Suprapubic skin (tissue), 4 donors: ENCODE measurements at regions not wholly inside any gene's neighbourhood (a gene's known extent, or its start where the extent isn't known, plus 50 kb on each side); places are given as distances from the start of the nearest gene placed in this dataset.

ENCODE experiments used
- DNase-seq, 2 donors: peaks; one replicate each; pipeline ENCODE4 v3.0.0-alpha.2; 2019; ENCODE audit warnings: low spot score in 2 of 2
- H3K27ac ChIP-seq: fragments of 200-600 bp; sonication (generic); one replicate; pipeline ENCODE4 v1.5.1; 2019
- H3K27me3 ChIP-seq: fragments of 200-600 bp; sonication (generic); one replicate; pipeline ENCODE4 v1.5.1; 2019
- H3K36me3 ChIP-seq: fragments of 200-600 bp; sonication (generic); one replicate; pipeline ENCODE4 v1.5.1; 2019
- H3K4me1 ChIP-seq: fragments of 200-600 bp; sonication (generic); one replicate; pipeline ENCODE4 v1.5.1; 2019
- H3K4me3 ChIP-seq: fragments of 200-600 bp; sonication (generic); one replicate; pipeline ENCODE4 v1.5.1; 2019; ENCODE audit warnings: mild to moderate bottlenecking
- H3K9me3 ChIP-seq: fragments of 200-600 bp; sonication (generic); one replicate; pipeline ENCODE4 v1.5.1; 2019
- EP300 ChIP-seq: sonication (generic); formaldehyde crosslinking; IDR thresholded peaks from one replicate; pipeline ENCODE4 v1.6.1; 2017; ENCODE audit warnings: antibody characterized with exemption
- POLR2A ChIP-seq, 2 donors: fragments of 450-650 bp; IDR thresholded peaks; one replicate each; pipeline ENCODE4 v1.6.1; 2017; ENCODE audit warnings: antibody characterized with exemption in 2 of 2, mild to moderate bottlenecking in 2 of 2, moderate library complexity in 2 of 2
- POLR2AphosphoS5 ChIP-seq, 3 donors: sonication (generic); formaldehyde crosslinking; IDR thresholded peaks; one replicate each; pipeline ENCODE4 v1.6.1; 2017; ENCODE audit warnings: antibody characterized with exemption in 3 of 3
- WGBS: methylation state at CpG from one replicate; pipeline ENCODE4 v1.1.5; 2018; 5-methylcytosine and 5-hydroxymethylcytosine counted together
- TF ChIP-seq, protein P1 (sequence below), 2 donors: fragments of 200-600 bp in 1 of 2; fragments of 450-650 bp in 1 of 2; sonication (generic) in 1 of 2; IDR thresholded peaks; one replicate each; pipeline ENCODE4 v1.5.1; 2016 to 2019; ENCODE audit warnings: antibody characterized with exemption in 2 of 2, mild to moderate bottlenecking in 1 of 2, moderate library complexity in 1 of 2

DNA sequence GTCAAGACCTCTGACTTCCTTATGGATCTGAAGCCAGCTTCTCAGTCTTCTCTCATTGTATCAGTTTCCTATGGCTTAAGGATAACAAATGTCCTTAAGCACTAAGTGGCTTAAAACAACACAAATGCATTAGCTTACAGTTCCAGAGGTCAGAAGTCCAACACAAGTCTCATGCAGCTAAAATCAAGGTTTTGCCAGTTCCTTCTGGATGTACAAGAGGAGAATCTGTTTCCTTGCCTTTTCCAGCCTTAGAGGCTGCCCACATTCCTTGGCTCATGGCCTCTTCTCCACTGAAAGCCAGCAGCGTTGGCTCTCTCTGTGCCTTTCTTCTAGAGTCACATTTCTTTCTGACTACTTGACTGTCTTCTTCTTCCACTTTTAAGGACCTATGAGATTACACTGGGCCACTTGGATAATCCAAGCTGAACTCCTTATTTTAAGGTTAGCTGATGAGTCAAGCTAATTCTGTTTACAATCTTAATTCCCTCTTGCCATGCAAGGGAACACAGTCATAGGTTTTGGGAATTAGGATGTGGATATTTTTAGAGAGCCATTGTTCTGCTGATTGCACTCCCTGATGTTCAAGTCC is 179.0 kb downstream of the BCAS1 start:
- peak overlapping the region; percentile 55 for H3K27ac ChIP-seq
- WGBS = 43% methylated on average over 1 of the region's 1 CpG
- peaks cover 7% of the 10 kb centered on the region for H3K4me1 ChIP-seq
- no peaks in the 10 kb centered on the region for H3K9me3 ChIP-seq
- DNase-seq = peak in 1 of 2 donors; percentile 55
- no peak overlapping the region for H3K4me3 ChIP-seq
- TF ChIP-seq, protein P1, sequence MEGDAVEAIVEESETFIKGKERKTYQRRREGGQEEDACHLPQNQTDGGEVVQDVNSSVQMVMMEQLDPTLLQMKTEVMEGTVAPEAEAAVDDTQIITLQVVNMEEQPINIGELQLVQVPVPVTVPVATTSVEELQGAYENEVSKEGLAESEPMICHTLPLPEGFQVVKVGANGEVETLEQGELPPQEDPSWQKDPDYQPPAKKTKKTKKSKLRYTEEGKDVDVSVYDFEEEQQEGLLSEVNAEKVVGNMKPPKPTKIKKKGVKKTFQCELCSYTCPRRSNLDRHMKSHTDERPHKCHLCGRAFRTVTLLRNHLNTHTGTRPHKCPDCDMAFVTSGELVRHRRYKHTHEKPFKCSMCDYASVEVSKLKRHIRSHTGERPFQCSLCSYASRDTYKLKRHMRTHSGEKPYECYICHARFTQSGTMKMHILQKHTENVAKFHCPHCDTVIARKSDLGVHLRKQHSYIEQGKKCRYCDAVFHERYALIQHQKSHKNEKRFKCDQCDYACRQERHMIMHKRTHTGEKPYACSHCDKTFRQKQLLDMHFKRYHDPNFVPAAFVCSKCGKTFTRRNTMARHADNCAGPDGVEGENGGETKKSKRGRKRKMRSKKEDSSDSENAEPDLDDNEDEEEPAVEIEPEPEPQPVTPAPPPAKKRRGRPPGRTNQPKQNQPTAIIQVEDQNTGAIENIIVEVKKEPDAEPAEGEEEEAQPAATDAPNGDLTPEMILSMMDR (IDR thresholded peaks at IDR 0.05) = no peak
- TF ChIP-seq POLR2AphosphoS5 (IDR thresholded peaks at IDR 0.05) = no peak
- TF ChIP-seq EP300 = no peak
- H3K27me3 ChIP-seq = no peaks in the 10 kb centered on the region
- no peaks in the 10 kb centered on the region for H3K36me3 ChIP-seq

DNA sequence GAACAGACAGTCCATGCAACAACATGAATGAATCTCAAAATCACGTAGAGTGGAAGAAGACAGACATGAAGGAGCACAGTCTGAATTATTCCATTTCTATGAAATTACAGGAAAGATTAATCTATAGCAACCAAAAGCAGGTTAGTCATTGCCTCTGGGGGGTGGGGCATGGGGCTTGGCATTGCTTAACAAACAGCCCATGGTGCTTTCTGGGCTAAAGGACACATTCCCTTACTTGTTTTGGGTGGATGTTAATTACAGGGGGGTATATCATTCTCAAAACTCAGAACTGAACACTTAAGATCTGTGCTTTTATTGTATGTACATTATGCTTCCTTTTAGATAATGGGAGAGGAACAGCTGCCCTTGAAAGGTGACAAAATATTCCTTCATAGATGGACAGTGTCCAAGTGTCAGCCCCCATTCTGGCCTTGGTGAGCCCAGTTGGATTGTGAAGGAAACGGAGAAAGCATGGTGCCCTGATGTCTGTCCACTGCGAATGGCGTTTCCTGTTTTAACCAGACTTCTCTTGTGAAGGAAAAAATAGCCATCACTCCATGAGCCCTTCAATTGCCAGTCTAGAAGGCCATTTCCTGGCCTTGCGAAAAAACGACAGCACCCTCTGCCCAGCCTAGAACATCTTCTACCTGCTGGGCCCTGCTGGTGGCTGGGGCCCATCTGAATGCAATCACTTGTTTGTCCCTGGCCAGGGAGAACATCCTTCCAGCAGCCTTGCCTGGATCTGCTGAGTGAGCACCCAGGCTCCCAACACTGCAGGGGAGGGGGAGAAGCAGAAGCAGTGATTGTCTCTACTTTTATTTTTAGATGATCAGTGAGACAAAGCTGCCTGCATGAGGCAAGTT is 179.7 kb downstream of the BCAS1 start:
- H3K9me3 ChIP-seq = no peaks in the 10 kb centered on the region
- no peak overlapping the region for H3K4me3 ChIP-seq
- 92% methylated on average over 5 of the region's 6 CpGs for WGBS
- no peaks in the 10 kb centered on the region for H3K27me3 ChIP-seq
- no peaks in the 10 kb centered on the region for H3K36me3 ChIP-seq
- peaks cover 7% of the 10 kb centered on the region for H3K4me1 ChIP-seq
- TF ChIP-seq, protein P1 (IDR thresholded peaks at IDR 0.05) = no peak
- no peak for TF ChIP-seq POLR2A (IDR thresholded peaks at IDR 0.05)
- no peak for TF ChIP-seq EP300
- TF ChIP-seq POLR2AphosphoS5 (IDR thresholded peaks at IDR 0.05) = no peak
- no peak for DNase-seq
- peak overlapping the region; percentile 55 for H3K27ac ChIP-seq

DNA sequence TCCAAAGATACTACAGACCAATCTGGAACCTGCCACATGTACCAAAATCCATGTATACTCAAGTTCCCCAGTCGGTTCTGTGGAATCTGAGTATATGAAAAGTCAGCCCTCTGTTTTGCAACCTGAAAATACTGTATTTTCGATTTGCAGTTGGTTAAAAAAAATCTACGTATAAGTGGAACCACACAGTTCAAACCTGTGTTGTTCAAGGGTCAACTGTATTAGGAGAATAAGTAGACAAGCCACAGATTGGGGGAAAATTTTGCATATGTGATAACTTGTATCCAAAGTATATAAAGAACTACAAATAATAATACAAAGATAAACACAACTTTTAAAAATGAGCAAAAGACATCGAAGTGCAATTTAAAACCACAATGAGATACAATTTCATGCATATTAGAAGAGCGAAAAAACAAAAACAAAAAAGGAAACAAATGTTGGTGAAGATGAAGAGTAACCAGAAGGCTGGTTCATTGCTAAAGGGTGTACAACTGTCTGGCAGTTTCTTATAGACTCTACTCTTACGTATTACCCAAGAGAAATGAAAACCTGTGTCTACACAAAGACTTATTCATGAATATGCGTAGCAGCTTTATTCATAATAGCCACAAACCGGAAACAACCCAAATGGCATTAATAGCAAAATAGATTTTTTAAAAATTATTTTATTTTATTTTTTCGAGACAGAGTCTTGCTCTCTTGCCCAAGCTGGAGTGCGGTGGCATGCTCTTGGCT is 180.8 kb downstream of the BCAS1 start:
- TF ChIP-seq, protein P1 (IDR thresholded peaks at IDR 0.05) = no peak
- TF ChIP-seq POLR2A (IDR thresholded peaks at IDR 0.05) = no peak
- TF ChIP-seq POLR2AphosphoS5 (IDR thresholded peaks at IDR 0.05) = no peak
- no peak for TF ChIP-seq EP300
- 91% methylated on average over 10 of the region's 10 CpGs for WGBS
- H3K4me1 ChIP-seq = peaks cover 7% of the 10 kb centered on the region

DNA sequence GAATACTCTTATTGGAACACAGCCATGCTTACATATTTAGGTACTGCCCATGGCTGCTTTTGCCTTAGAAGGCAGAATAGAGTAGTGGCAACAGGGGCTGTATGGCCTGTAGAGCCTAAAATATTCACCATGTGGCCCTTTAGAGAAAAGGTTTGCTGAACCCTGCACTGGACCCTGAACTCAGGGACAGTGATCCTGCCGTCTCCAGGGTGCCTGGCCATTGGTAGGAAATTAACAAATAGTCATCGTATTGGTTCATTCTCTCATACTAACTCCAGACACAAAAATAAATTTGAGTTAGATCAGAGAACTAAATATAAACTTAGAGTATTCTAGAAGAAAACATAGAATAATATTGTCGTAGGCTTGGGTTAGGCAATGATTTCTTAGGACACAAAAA is 181.4 kb downstream of the BCAS1 start:
- WGBS = 89% methylated on average over 3 of the region's 3 CpGs
- TF ChIP-seq EP300 (no peak), POLR2A (IDR thresholded peaks at IDR 0.05) (no peak), POLR2AphosphoS5 (IDR thresholded peaks at IDR 0.05) (no peak)
- TF ChIP-seq, protein P1 (IDR thresholded peaks at IDR 0.05) = no peak
- DNase-seq = no peak
- no peaks in the 10 kb centered on the region for H3K9me3 ChIP-seq
- no peaks in the 10 kb centered on the region for H3K27me3 ChIP-seq
- H3K36me3 ChIP-seq = no peaks in the 10 kb centered on the region
- H3K27ac ChIP-seq = no peak overlapping the region
- H3K4me3 ChIP-seq = no peak overlapping the region
- peaks cover 7% of the 10 kb centered on the region for H3K4me1 ChIP-seq

More for the DNA sequence above, 180.8 kb downstream of the BCAS1 start:
- DNase-seq = no peak
- no peak overlapping the region for H3K27ac ChIP-seq
- H3K27me3 ChIP-seq = no peaks in the 10 kb centered on the region
- no peaks in the 10 kb centered on the region for H3K9me3 ChIP-seq
- H3K4me3 ChIP-seq = no peak overlapping the region
- no peaks in the 10 kb centered on the region for H3K36me3 ChIP-seq

DNA sequence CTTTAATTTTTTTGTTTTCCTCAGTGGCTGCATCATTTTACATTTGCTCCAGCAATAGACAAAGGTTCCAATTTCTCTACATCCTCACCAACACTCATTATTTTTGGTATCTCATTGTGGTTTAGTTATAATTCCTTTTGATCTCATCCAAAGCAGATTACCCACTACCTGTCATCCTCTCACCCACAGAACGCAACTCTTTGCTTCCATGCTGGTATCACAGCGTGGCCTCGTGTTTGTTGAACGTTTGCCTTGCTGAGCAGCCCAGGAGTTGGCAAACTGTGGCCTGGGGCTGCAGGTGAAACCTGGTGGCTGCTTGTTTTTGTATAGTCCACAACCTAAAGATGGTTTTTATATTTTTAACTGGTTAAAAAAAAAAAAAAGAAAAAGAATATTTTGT is 181.9 kb downstream of the BCAS1 start:
- H3K27me3 ChIP-seq = no peaks in the 10 kb centered on the region
- TF ChIP-seq, protein P1 (IDR thresholded peaks at IDR 0.05) = no peak
- TF ChIP-seq POLR2AphosphoS5 (IDR thresholded peaks at IDR 0.05) (no peak), EP300 (no peak), POLR2A (IDR thresholded peaks at IDR 0.05) (no peak)
- no peak overlapping the region for H3K4me3 ChIP-seq
- peaks cover 7% of the 10 kb centered on the region for H3K4me1 ChIP-seq
- H3K36me3 ChIP-seq = no peaks in the 10 kb centered on the region
- H3K9me3 ChIP-seq = no peaks in the 10 kb centered on the region
- 62% methylated on average over 4 of the region's 4 CpGs for WGBS
- DNase-seq = no peak
- H3K27ac ChIP-seq = no peak overlapping the region
